ENCODE measurements at regions not wholly inside any gene's neighbourhood (a gene's known extent, or its start where the extent isn't known, plus 50 kb on each side); places are given as distances from the start of the nearest gene placed in this dataset.

DNA sequence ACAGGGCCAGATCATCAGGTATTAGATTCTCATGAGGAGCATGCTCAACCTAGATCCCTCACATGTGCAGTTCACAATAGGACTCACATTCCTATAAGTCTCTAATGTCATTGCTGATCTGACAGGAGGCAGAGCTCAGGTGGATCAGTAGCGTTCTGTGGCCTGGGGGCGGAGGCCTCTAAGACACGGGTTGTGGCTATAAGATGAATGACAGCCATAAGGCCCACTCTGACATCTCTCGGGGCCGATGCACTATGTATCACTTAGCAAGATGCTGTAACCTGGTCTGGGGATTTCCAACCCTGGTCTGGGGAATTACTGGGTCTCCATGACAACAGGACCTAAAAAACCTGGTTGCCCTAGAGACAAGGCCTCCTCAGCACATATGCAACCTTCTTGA is 932.7 kb downstream of the TBC1D22A start:
- no peak for TF ChIP-seq ZFX (IDR thresholded peaks at IDR 0.05; ENCODE audit: borderline replicate concordance)
- TF ChIP-seq, protein P1, sequence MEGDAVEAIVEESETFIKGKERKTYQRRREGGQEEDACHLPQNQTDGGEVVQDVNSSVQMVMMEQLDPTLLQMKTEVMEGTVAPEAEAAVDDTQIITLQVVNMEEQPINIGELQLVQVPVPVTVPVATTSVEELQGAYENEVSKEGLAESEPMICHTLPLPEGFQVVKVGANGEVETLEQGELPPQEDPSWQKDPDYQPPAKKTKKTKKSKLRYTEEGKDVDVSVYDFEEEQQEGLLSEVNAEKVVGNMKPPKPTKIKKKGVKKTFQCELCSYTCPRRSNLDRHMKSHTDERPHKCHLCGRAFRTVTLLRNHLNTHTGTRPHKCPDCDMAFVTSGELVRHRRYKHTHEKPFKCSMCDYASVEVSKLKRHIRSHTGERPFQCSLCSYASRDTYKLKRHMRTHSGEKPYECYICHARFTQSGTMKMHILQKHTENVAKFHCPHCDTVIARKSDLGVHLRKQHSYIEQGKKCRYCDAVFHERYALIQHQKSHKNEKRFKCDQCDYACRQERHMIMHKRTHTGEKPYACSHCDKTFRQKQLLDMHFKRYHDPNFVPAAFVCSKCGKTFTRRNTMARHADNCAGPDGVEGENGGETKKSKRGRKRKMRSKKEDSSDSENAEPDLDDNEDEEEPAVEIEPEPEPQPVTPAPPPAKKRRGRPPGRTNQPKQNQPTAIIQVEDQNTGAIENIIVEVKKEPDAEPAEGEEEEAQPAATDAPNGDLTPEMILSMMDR (IDR thresholded peaks at IDR 0.05), result no peak
